Breast epithelium (tissue), 4 donors: ENCODE measurements at regions not wholly inside any gene's neighbourhood (a gene's known extent, or its start where the extent isn't known, plus 50 kb on each side); places are given as distances from the start of the nearest gene placed in this dataset.

Experiments
- DNase-seq, 2 donors: peaks; one replicate each; pipeline ENCODE4 v3.0.0-alpha.2; 2019; ENCODE audit warnings: low spot score in 2 of 2
- H3K27ac ChIP-seq, 2 donors: fragments of 200-600 bp; sonication (generic) in 1 of 2; one replicate each; pipeline ENCODE4 v1.5.1; 2016 to 2019; ENCODE audit warnings: mild to moderate bottlenecking in 1 of 2
- H3K27me3 ChIP-seq, 2 donors: fragments of 200-600 bp; sonication (generic) in 1 of 2; one replicate each; pipeline versions ENCODE4 v1.5.1 to v1.6.0; 2017 to 2019; ENCODE audit warnings: control low read depth in 1 of 2, mild to moderate bottlenecking in 1 of 2
- H3K36me3 ChIP-seq: fragments of 200-600 bp; one replicate; pipeline ENCODE4 v1.5.1; 2019
- H3K4me1 ChIP-seq, 2 donors: fragments of 200-600 bp; sonication (generic); one replicate each; pipeline ENCODE4 v1.5.1; 2016 to 2019; ENCODE audit warnings: control low read depth in 1 of 2
- H3K4me3 ChIP-seq, 3 donors: fragments of 200-600 bp; sonication (generic); 1 replicate in 2 of 3; 2 replicates in 1 of 3; pipeline ENCODE4 v1.5.1; 2016 to 2019; ENCODE audit warnings: mild to moderate bottlenecking in 3 of 3, moderate library complexity in 2 of 3
- H3K9me3 ChIP-seq, 2 donors: fragments of 200-600 bp; sonication (generic) in 1 of 2; one replicate each; pipeline ENCODE4 v1.5.1; 2016 to 2019; ENCODE audit warnings: control low read depth in 1 of 2
- CTCF ChIP-seq, 3 donors: fragments of 450-650 bp; IDR thresholded peaks; one replicate each; pipeline ENCODE4 v1.5.1; 2016 to 2017; ENCODE audit warnings: antibody characterized with exemption in 3 of 3, mild to moderate bottlenecking in 3 of 3, moderate library complexity in 3 of 3
- POLR2A ChIP-seq: fragments of 450-650 bp; IDR thresholded peaks from one replicate; pipeline ENCODE4 v1.6.1; 2016; ENCODE audit warnings: antibody characterized with exemption, mild to moderate bottlenecking, moderate library complexity
- POLR2AphosphoS5 ChIP-seq, 3 donors: sonication (generic); formaldehyde crosslinking; IDR thresholded peaks; one replicate each; pipeline ENCODE4 v1.6.1; 2017; ENCODE audit warnings: antibody characterized with exemption in 3 of 3
- intact Hi-C: fragments of 100-400 bp; cut with DNase I; formaldehyde crosslinking; loops from one replicate; pipeline ENCODE4 v1.15.1; 2023; ENCODE audit warnings: low total_unique reads

GRCh38 chr15:39361497-39361896 lies 219.4 kb upstream of the THBS1 start:
- Histone ChIP-seq H3K9me3 (no peaks in the 10 kb centered on the region), H3K4me1 (peaks cover 0 to 4% of the 10 kb centered on the region in 2 donors), H3K27me3 (no peaks in the 10 kb centered on the region), H3K4me3 (no peak overlapping the region), H3K27ac (no peak overlapping the region), H3K36me3 (no peaks in the 10 kb centered on the region)
- intact Hi-C loops, result no loop called here
- TF ChIP-seq POLR2A (no peak), CTCF (IDR thresholded peaks at IDR 0.05) (no peak), POLR2AphosphoS5 (IDR thresholded peaks at IDR 0.05) (no peak)
- no peak for DNase-seq

GRCh38 chr15:39362821-39363561 lies 217.9 kb upstream of the THBS1 start:
- H3K4me1 ChIP-seq, result peaks cover 0 to 4% of the 10 kb centered on the region in 2 donors
- H3K27me3 ChIP-seq, result no peaks in the 10 kb centered on the region
- intact Hi-C loops, result no loop called here
- TF ChIP-seq CTCF (IDR thresholded peaks at IDR 0.05) (no peak), POLR2AphosphoS5 (IDR thresholded peaks at IDR 0.05) (no peak), POLR2A (no peak)
- no peaks in the 10 kb centered on the region for H3K9me3 ChIP-seq
- peak overlapping the region; percentile 14 to 28 for H3K27ac ChIP-seq
- DNase-seq, result no peak
- no peaks in the 10 kb centered on the region for H3K36me3 ChIP-seq
- no peak overlapping the region for H3K4me3 ChIP-seq

- DNase-seq, result no peak
- no peak for TF ChIP-seq CTCF (IDR thresholded peaks at IDR 0.05)
- peak in 2 of 3 donors; percentile 15 to 79 for TF ChIP-seq POLR2AphosphoS5 (IDR thresholded peaks at IDR 0.05)
- TF ChIP-seq POLR2A, result no peak
- H3K27ac ChIP-seq, result peak overlapping the region; percentile 50 to 53
- H3K4me3 ChIP-seq, result no peak overlapping the region
- no peaks in the 10 kb centered on the region for H3K36me3 ChIP-seq
- no peaks in the 10 kb centered on the region for H3K9me3 ChIP-seq
- intact Hi-C loops, result no loop called here
- no peaks in the 10 kb centered on the region for H3K27me3 ChIP-seq
- H3K4me1 ChIP-seq, result no peaks in the 10 kb centered on the region
Measured at GRCh38 chr15:39363761-39364586, 216.9 kb upstream of the THBS1 start.

GRCh38 chr15:39364721-39365120 lies 216.2 kb upstream of the THBS1 start:
- H3K4me1 ChIP-seq, result no peaks in the 10 kb centered on the region
- TF ChIP-seq CTCF (IDR thresholded peaks at IDR 0.05) (no peak), POLR2A (no peak), POLR2AphosphoS5 (IDR thresholded peaks at IDR 0.05) (no peak)
- no peak for DNase-seq
- intact Hi-C loops, result no loop called here
- H3K4me3 ChIP-seq, result no peak overlapping the region
- H3K36me3 ChIP-seq, result no peaks in the 10 kb centered on the region
- peak overlapping the region; percentile 50 to 53 for H3K27ac ChIP-seq
- H3K9me3 ChIP-seq, result peaks cover 2 to 3% of the 10 kb centered on the region in 2 donors
- H3K27me3 ChIP-seq, result no peaks in the 10 kb centered on the region

- Histone ChIP-seq H3K4me3 (no peak overlapping the region), H3K9me3 (peaks cover 6 to 7% of the 10 kb centered on the region in 2 donors), H3K27me3 (no peaks in the 10 kb centered on the region), H3K4me1 (no peaks in the 10 kb centered on the region), H3K27ac (no peak overlapping the region), H3K36me3 (no peaks in the 10 kb centered on the region)
- no peak for DNase-seq
- TF ChIP-seq POLR2A (no peak), CTCF (IDR thresholded peaks at IDR 0.05) (no peak), POLR2AphosphoS5 (IDR thresholded peaks at IDR 0.05) (no peak)
- intact Hi-C loops, result no loop called here
Measured at GRCh38 chr15:39365161-39365560, 215.7 kb upstream of the THBS1 start.
